ENCODE measurements at regions not wholly inside any gene's neighbourhood (a gene's known extent, or its start where the extent isn't known, plus 50 kb on each side); places are given as distances from the start of the nearest gene placed in this dataset.

DNA sequence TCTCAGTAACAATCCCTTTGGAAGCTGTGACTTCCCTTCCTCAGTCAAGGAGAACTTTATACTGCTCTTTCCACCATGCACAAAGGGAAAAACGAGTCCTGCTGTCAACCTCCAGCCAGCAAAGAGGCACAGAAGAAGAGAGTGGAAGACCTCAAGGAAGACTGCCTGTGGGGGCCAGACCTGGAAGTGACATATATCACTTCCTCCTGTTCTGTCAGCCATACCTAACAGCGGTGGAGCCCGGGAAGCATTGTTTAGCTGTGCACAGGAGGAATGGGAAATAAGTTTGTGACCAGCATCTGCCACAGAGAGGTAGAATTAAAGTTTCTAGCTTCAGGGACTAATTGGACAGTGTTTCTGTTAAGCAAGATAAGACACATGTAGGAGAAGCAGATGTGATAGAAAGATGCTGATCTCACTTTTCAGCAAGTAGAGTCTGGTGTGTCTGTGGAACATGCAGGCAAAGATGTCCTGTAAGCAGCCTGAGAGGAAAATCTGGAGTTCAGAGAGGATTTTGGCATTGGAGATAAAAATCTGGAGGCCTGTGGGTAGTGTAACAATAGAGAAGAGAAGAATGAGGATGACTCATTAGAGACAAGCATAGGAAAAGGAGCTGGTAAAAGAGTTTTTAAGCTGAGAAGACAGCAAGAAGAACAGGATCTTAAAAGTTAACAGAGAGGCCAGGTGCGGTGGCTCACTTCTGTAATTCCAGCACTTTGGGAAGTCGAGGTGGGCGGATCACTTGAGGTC lies 141.6 kb upstream of the CPSF6 start:
- Histone ChIP-seq H2AFZ (ENCODE audit: low read depth, low read length) (no peak overlapping the region), H3K9me3 (ENCODE audit: low read length) (no peaks in the 10 kb centered on the region), H3K27me3 (ENCODE audit: insufficient read depth, low read length) (no peaks in the 10 kb centered on the region), H3K36me3 (ENCODE audit: insufficient read depth, low read length) (no peaks in the 10 kb centered on the region), H3K4me3 (ENCODE audit: low read length) (no peak overlapping the region), H3K4me1 (ENCODE audit: insufficient read depth, low read length) (peaks cover 12% of the 10 kb centered on the region)

- Histone ChIP-seq H3K27me3 (ENCODE audit: insufficient read depth, low read length) (no peaks in the 10 kb centered on the region), H3K4me3 (ENCODE audit: low read length) (no peak overlapping the region), H3K9me3 (ENCODE audit: low read length) (no peaks in the 10 kb centered on the region), H3K36me3 (ENCODE audit: insufficient read depth, low read length) (no peaks in the 10 kb centered on the region), H2AFZ (ENCODE audit: low read depth, low read length) (no peak overlapping the region), H3K4me1 (ENCODE audit: insufficient read depth, low read length) (peaks cover 12% of the 10 kb centered on the region)
Measured at GRCh38 chr12:69099201-69099837, 140.1 kb upstream of the CPSF6 start.

DNA sequence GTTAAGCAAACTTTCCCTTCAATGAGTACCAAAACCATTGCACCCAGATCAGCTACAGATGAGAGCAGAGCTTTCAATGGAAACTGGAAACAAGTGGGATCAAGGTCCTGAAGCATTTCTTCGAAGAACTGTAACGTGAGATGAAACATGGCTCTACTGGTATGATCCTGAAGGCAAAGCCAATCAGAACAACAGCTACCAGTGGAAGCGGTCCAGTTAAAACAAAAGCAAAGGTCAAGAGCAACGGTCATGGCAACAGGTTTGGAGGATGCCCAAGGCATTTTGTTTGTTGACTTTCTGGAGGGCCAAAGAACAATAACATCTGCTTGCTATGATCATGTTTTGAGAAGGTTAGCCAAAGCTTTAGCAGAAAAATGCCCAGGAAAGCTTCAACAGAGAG lies 137.9 kb upstream of the CPSF6 start:
- no peaks in the 10 kb centered on the region for H3K9me3 ChIP-seq (ENCODE audit: low read length)

DNA sequence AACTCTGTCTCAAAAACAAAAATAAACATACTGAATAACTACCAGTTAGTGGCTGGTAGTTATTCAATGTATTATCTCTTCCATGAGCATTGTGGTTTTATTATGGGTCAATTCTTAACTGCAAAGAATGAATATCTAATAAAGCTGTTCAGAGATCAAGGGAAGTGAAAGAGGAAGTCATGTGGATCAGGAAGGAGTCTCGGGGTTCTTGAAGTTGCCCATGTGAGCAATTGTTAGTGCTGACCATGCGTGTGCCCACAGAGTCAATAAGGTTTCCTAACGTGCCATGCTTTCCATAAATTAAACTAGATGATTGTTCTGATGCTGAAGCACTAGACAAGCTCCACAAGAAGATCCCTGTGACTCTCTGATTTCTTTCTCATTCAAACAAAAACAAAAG lies 136.5 kb upstream of the CPSF6 start:
- Histone ChIP-seq H3K4me3 (ENCODE audit: low read length) (no peak overlapping the region), H3K4me1 (ENCODE audit: insufficient read depth, low read length) (no peaks in the 10 kb centered on the region), H3K27me3 (ENCODE audit: insufficient read depth, low read length) (no peaks in the 10 kb centered on the region), H3K36me3 (ENCODE audit: insufficient read depth, low read length) (no peaks in the 10 kb centered on the region), H2AFZ (ENCODE audit: low read depth, low read length) (no peak overlapping the region), H3K9me3 (ENCODE audit: low read length) (no peaks in the 10 kb centered on the region)

More for the DNA sequence above, 137.9 kb upstream of the CPSF6 start:
- Histone ChIP-seq H3K27me3 (ENCODE audit: insufficient read depth, low read length) (no peaks in the 10 kb centered on the region), H2AFZ (ENCODE audit: low read depth, low read length) (no peak overlapping the region), H3K4me3 (ENCODE audit: low read length) (no peak overlapping the region), H3K36me3 (ENCODE audit: insufficient read depth, low read length) (no peaks in the 10 kb centered on the region), H3K4me1 (ENCODE audit: insufficient read depth, low read length) (peaks cover 11% of the 10 kb centered on the region)

DNA sequence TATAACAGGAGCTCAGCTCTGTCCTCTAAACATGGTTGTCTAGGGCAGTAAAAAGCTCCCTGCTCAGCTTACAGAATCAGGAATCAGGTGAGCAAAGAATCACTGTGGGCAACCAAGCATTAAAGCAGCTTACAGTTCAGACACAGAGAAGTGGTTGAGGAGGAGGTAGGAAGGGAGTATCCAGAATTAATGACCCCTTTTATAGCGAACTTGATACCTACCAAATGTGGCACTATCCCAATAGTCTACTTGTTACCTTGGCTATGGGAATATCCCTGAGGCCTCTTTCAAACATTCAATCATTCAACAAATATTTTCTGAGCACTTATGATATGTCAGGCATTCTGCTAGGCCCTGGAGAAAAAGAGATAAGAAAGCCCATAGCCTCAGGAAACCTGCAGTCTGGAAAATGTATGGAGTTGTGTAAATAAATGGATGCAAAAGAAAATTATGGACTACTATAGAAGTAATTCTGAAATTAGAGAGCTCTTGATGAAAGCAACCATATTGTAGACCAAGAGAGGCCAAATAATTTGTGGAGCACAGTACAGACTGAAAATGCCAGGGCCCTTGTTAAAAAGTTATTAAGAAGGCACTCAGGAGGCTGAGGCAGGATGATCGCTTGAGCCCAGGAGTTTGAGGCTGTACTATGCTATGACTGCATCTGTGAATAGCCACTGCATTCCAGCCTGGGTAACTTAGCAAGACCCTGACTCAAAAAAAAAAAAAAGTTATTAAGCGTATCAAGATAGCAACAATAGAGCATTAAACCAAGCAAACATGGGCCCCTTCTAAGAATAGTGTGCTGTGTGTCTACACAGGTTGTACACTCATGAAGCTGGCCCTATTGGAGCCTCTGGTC lies 134.0 kb upstream of the CPSF6 start:
- no peaks in the 10 kb centered on the region for H3K9me3 ChIP-seq (ENCODE audit: low read length)

GRCh38 chr12:69106482-69107118 lies 132.8 kb upstream of the CPSF6 start:
- Histone ChIP-seq H3K4me3 (ENCODE audit: low read length) (no peak overlapping the region), H3K27me3 (ENCODE audit: insufficient read depth, low read length) (no peaks in the 10 kb centered on the region), H3K9me3 (ENCODE audit: low read length) (no peaks in the 10 kb centered on the region), H3K4me1 (ENCODE audit: insufficient read depth, low read length) (no peaks in the 10 kb centered on the region), H3K36me3 (ENCODE audit: insufficient read depth, low read length) (no peaks in the 10 kb centered on the region), H2AFZ (ENCODE audit: low read depth, low read length) (no peak overlapping the region)

More for the DNA sequence above, 134.0 kb upstream of the CPSF6 start:
- Histone ChIP-seq H3K4me3 (ENCODE audit: low read length) (no peak overlapping the region), H3K4me1 (ENCODE audit: insufficient read depth, low read length) (no peaks in the 10 kb centered on the region), H3K27me3 (ENCODE audit: insufficient read depth, low read length) (no peaks in the 10 kb centered on the region), H3K36me3 (ENCODE audit: insufficient read depth, low read length) (no peaks in the 10 kb centered on the region), H2AFZ (ENCODE audit: low read depth, low read length) (no peak overlapping the region)

DNA sequence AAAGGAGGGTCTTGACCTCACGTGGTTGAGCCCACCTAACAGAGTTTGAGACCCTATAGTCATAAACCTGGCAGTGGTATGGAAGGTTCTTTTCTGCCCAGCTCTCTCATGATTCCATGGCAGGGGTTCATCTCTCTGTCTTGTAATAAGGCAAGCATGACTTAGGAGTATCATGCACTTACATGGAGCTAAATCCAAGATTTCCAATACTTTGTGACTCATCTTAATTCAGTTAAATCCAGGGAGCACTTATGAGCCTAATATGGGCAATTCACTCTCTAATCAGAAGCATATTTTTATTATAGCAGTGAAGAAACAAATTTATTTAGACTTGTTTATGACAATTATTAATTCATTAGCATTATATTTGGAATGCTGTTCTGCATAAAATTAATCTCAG lies 131.8 kb upstream of the CPSF6 start:
- Histone ChIP-seq H3K36me3 (ENCODE audit: insufficient read depth, low read length) (no peaks in the 10 kb centered on the region), H3K9me3 (ENCODE audit: low read length) (no peaks in the 10 kb centered on the region), H3K4me3 (ENCODE audit: low read length) (no peak overlapping the region), H3K27me3 (ENCODE audit: insufficient read depth, low read length) (no peaks in the 10 kb centered on the region), H3K4me1 (ENCODE audit: insufficient read depth, low read length) (no peaks in the 10 kb centered on the region), H2AFZ (ENCODE audit: low read depth, low read length) (no peak overlapping the region)

DNA sequence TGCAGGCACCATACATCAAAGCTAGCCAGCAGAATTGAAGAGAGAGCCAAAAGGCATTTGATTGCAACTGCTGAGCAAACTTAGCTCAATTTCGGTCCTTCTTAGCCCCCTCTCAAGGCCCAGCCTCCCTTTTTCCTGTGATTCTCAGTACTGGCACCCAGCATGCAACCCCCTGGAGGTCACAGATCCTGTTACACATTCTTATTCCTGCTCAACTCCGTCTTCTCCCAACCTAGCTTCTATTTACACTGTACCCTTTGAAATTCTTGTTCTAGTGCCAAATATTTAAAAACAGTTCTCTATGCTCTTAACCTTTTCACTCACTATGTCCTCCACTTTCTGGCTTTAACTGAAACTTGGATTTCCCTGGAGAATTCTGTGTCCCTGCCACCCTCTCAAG lies 131.3 kb upstream of the CPSF6 start:
- H3K27me3 ChIP-seq (ENCODE audit: insufficient read depth, low read length) = no peaks in the 10 kb centered on the region
- no peak overlapping the region for H3K4me3 ChIP-seq (ENCODE audit: low read length)
- no peaks in the 10 kb centered on the region for H3K4me1 ChIP-seq (ENCODE audit: insufficient read depth, low read length)
- H2AFZ ChIP-seq (ENCODE audit: low read depth, low read length) = no peak overlapping the region
- no peaks in the 10 kb centered on the region for H3K36me3 ChIP-seq (ENCODE audit: insufficient read depth, low read length)
- H3K9me3 ChIP-seq (ENCODE audit: low read length) = no peaks in the 10 kb centered on the region

DNA sequence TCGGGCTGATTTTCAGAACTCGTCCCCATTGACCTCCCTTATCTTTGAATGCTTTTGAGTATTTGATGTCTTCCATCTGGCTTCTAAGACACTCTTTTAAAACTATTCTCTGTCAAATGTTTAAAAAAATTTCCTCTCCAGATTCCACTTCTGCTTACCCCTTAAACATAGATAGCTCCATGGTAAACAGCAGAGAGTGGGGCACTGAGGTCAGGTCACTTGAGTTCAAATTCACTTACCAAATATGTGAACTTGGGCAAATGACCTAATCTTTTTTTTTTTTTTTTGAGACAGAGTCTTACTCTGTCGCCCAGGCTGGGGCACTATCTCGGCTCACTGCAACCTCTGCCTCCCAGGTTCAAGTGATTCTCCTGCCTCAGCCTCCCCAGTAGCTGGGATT lies 126.8 kb upstream of the CPSF6 start:
- Histone ChIP-seq H2AFZ (ENCODE audit: low read depth, low read length) (no peak overlapping the region), H3K9me3 (ENCODE audit: low read length) (no peaks in the 10 kb centered on the region), H3K36me3 (ENCODE audit: insufficient read depth, low read length) (no peaks in the 10 kb centered on the region), H3K4me1 (ENCODE audit: insufficient read depth, low read length) (no peaks in the 10 kb centered on the region), H3K4me3 (ENCODE audit: low read length) (no peak overlapping the region), H3K27me3 (ENCODE audit: insufficient read depth, low read length) (no peaks in the 10 kb centered on the region)

- Histone ChIP-seq H2AFZ (ENCODE audit: low read depth, low read length) (no peak overlapping the region), H3K4me3 (ENCODE audit: low read length) (no peak overlapping the region)
Measured at GRCh38 chr12:69115099-69115498, 124.3 kb upstream of the CPSF6 start.

DNA sequence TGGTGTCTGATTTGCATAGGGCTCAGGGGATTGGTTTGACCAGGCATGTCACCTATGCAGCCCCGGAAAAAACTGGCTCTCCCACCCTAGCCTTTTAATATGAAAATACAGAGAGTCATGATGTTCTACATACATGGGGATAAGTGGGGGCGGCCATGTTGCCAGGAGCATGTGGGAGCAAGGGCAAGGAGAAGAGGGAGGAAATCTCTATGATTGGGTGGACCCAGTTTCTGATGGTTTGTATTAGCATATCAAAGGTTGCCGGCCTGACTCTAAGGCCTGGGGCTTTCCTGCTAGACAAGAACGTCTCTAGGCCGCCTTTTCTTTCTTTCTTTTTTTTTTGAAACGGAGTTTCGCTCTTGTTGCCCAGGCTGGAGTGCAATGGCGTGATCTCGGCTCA lies 123.4 kb upstream of the CPSF6 start:
- H2AFZ ChIP-seq (ENCODE audit: low read depth, low read length) = no peak overlapping the region
- no peaks in the 10 kb centered on the region for H3K9me3 ChIP-seq (ENCODE audit: low read length)
- no peaks in the 10 kb centered on the region for H3K36me3 ChIP-seq (ENCODE audit: insufficient read depth, low read length)
- no peaks in the 10 kb centered on the region for H3K4me1 ChIP-seq (ENCODE audit: insufficient read depth, low read length)
- no peak overlapping the region for H3K4me3 ChIP-seq (ENCODE audit: low read length)
- no peaks in the 10 kb centered on the region for H3K27me3 ChIP-seq (ENCODE audit: insufficient read depth, low read length)

More at GRCh38 chr12:69115099-69115498, 124.3 kb upstream of the CPSF6 start:
- Histone ChIP-seq H3K4me1 (ENCODE audit: insufficient read depth, low read length) (no peaks in the 10 kb centered on the region), H3K27me3 (ENCODE audit: insufficient read depth, low read length) (no peaks in the 10 kb centered on the region), H3K9me3 (ENCODE audit: low read length) (no peaks in the 10 kb centered on the region), H3K36me3 (ENCODE audit: insufficient read depth, low read length) (no peaks in the 10 kb centered on the region)

DNA sequence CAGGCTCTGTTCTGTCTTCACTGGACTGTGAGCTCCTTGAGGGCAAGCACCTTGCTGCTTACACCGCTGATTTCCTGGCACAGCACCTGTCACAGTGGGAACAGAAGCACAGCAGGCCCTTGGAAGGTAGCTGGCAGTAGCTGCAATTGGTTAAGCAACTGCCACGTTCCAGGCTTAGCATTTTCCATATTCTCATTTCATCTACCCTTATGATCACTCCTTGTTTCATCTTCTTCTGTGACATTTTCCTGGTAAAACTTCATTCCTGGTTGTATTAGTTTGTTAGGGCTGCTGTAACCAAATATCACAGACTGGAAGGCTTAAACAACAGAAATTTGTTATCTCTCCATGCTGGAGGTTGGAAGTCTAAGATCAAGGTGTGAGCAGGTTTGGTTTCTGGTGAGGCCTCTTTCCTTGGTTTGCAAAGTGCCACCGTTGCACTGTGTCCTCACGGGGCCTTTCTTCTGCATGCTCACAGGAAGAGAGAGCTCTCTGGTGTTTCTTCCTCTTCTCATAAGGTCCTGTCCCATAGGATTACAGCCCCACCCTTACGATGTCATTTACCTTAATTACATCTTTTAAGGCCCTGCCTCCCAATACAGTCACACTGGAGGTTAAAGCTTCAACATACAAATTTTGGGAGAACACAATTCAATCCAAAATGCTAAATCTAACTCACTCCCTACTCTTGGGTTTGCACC lies 121.7 kb upstream of the CPSF6 start:
- Histone ChIP-seq H2AFZ (ENCODE audit: low read depth, low read length) (no peak overlapping the region), H3K9me3 (ENCODE audit: low read length) (no peaks in the 10 kb centered on the region), H3K27me3 (ENCODE audit: insufficient read depth, low read length) (no peaks in the 10 kb centered on the region), H3K4me1 (ENCODE audit: insufficient read depth, low read length) (no peaks in the 10 kb centered on the region), H3K4me3 (ENCODE audit: low read length) (no peak overlapping the region), H3K36me3 (ENCODE audit: insufficient read depth, low read length) (no peaks in the 10 kb centered on the region)
